ENCODE measurements at regions not wholly inside any gene's neighbourhood (a gene's known extent, or its start where the extent isn't known, plus 50 kb on each side); places are given as distances from the start of the nearest gene placed in this dataset.
"Not testable (repeated sequence)": the region's sequence is repeated elsewhere in the genome, so short reads cannot be mapped to it uniquely, and the experiment has no call there.

DNA sequence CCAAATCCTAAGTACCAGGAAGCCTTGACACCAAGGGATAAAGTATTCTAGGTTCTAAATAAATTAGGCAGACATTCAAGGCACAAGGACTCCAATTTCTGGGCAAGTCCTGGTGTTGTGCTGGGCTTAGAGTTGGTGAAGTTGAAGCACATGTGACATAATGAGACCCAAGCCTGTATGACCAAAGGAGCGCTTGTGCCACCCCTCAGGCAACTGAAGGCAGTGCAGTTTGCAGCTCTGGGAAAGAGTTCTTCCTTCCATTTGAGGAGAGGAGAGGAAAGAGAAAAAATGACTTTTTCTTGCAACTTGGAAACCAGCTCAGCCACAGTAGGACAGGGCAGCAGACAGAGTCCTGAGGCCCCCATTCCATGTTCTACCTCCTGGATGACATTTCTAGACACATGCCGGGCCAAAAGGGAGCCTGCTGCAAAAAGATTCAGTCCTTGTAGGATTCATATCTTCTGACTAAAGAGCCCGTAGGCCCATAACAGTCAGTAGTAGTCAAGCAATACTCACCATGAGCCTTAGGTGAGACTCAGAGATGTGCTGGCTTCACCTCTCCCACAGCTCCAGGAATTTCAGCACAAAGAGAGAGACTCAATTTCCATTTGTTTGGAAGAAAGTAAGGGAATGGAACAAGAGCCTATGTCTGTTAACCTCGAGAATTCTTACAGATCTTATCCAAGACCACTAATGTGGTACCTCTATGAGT is 588.8 kb upstream of the BCHE start:
- WGBS: 91% methylated on average over 4 of the region's 4 CpGs
- Histone ChIP-seq H3K4me1 (no peaks in the 10 kb centered on the region), H3K9me3 (no peaks in the 10 kb centered on the region), H3K27me3 (no peaks in the 10 kb centered on the region), H3K27ac (replicated peaks in 1 of 4) (no peak overlapping the region), H3K4me3 (no peak overlapping the region), H3K36me3 (no peaks in the 10 kb centered on the region)
- DNase-seq (ENCODE audit: extremely low spot score): no peak
- TF ChIP-seq POLR2A (IDR thresholded peaks at IDR 0.05; ENCODE audit: low read depth) (no peak), EP300 (IDR thresholded peaks at IDR 0.05) (no peak), POLR2AphosphoS5 (IDR thresholded peaks at IDR 0.05) (no peak)
- TF ChIP-seq, protein P1, sequence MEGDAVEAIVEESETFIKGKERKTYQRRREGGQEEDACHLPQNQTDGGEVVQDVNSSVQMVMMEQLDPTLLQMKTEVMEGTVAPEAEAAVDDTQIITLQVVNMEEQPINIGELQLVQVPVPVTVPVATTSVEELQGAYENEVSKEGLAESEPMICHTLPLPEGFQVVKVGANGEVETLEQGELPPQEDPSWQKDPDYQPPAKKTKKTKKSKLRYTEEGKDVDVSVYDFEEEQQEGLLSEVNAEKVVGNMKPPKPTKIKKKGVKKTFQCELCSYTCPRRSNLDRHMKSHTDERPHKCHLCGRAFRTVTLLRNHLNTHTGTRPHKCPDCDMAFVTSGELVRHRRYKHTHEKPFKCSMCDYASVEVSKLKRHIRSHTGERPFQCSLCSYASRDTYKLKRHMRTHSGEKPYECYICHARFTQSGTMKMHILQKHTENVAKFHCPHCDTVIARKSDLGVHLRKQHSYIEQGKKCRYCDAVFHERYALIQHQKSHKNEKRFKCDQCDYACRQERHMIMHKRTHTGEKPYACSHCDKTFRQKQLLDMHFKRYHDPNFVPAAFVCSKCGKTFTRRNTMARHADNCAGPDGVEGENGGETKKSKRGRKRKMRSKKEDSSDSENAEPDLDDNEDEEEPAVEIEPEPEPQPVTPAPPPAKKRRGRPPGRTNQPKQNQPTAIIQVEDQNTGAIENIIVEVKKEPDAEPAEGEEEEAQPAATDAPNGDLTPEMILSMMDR (IDR thresholded peaks at IDR 0.05): no peak
- intact Hi-C loops (cut with DNase I): no loop called here

DNA sequence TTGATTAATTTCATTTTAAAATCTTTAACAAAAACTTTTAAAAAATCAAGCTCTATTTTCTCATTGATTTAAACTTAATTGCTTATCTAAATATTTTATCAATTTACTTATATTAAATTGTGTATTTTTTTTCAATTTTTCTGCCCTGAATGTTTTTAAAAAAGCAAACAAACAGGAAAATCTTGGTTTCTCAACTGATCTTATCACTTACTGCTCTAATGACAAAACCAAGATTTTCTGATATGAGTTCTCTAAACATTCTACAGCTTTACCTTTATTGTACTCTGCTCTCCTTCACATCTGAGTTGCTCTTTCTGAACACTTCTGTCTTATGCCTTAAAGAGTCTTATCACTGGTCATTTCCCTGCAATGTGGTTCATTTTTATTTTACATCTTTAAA is 587.8 kb upstream of the BCHE start:
- H3K36me3 ChIP-seq: no peaks in the 10 kb centered on the region
- H3K9me3 ChIP-seq: no peaks in the 10 kb centered on the region
- no peak overlapping the region for H3K27ac ChIP-seq (replicated peaks in 1 of 4)
- H3K4me3 ChIP-seq: no peak overlapping the region
- H3K4me1 ChIP-seq: no peaks in the 10 kb centered on the region
- intact Hi-C loops (cut with DNase I): no loop called here
- no peak for DNase-seq (ENCODE audit: extremely low spot score)
- no peaks in the 10 kb centered on the region for H3K27me3 ChIP-seq
- TF ChIP-seq POLR2AphosphoS5 (IDR thresholded peaks at IDR 0.05) (no peak), EP300 (IDR thresholded peaks at IDR 0.05) (no peak), POLR2A (IDR thresholded peaks at IDR 0.05; ENCODE audit: low read depth) (no peak)
- TF ChIP-seq, protein P1 (IDR thresholded peaks at IDR 0.05): no peak

DNA sequence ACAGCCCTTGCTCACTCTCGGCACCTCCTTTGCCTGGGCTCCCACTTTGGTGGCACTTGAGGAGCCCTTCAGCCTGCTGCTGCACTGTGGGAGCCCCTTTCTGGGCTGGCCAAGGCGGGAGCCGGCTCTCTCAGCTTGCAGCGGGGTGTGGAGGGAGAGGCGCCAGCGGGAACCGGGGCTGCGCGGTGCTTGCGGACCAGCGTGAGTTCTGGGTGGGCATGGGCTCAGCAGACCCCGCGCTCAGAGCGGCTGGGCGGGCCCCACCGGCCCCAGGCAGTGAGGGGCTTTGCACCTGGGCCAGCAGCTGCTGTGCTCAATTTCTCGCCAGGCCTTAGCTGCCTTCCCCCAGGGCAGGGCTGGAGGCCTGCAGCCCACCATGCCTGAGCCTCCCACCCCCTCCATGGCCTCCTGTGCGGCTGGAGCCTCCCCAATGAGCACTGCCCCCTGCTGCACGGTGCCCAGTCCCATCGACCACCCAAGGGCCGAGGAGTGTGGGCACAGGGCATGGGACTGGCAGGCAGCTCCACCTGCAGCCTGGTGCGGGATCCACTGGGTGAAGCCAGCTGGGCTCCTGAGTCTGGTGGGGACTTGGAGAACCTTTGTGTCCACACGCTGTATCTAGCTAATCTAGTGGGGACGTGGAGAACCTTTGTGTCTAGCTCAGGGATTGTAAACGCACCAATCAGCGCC is 586.7 kb upstream of the BCHE start:
- DNase-seq (ENCODE audit: extremely low spot score); H3K27me3 ChIP-seq; H3K9me3 ChIP-seq; intact Hi-C loops (cut with DNase I); H3K4me1 ChIP-seq; H3K36me3 ChIP-seq; H3K27ac ChIP-seq (replicated peaks in 1 of 4); H3K4me3 ChIP-seq: not testable (repeated sequence)
- 98% methylated on average over 9 of the region's 26 CpGs for WGBS

DNA sequence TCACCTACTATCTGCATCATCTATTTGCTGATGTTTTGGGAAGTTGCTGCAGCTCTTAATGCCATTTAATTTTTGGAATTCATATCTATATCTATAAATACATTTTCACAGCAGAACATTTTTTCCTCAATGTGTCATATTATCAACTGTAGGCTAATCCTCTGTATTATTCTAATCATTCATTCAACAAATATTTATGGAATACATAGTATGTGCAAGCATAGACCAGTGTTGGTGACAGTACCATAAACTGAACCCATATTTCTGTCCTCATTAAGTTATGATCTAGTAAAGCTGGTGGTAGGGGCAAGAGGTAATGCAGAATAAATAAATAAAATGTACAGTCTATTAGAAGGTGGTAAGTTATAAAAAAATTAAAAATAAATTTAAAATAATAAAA is 585.3 kb upstream of the BCHE start:
- no peaks in the 10 kb centered on the region for H3K27me3 ChIP-seq
- no peak overlapping the region for H3K27ac ChIP-seq (replicated peaks in 1 of 4)
- no peaks in the 10 kb centered on the region for H3K4me1 ChIP-seq
- H3K36me3 ChIP-seq: no peaks in the 10 kb centered on the region
- no peak for DNase-seq (ENCODE audit: extremely low spot score)
- TF ChIP-seq, protein P1 (IDR thresholded peaks at IDR 0.05): no peak
- TF ChIP-seq POLR2A (IDR thresholded peaks at IDR 0.05; ENCODE audit: low read depth) (no peak), POLR2AphosphoS5 (IDR thresholded peaks at IDR 0.05) (no peak), EP300 (IDR thresholded peaks at IDR 0.05) (no peak)
- intact Hi-C loops (cut with DNase I): no loop called here
- no peak overlapping the region for H3K4me3 ChIP-seq
- H3K9me3 ChIP-seq: no peaks in the 10 kb centered on the region

DNA sequence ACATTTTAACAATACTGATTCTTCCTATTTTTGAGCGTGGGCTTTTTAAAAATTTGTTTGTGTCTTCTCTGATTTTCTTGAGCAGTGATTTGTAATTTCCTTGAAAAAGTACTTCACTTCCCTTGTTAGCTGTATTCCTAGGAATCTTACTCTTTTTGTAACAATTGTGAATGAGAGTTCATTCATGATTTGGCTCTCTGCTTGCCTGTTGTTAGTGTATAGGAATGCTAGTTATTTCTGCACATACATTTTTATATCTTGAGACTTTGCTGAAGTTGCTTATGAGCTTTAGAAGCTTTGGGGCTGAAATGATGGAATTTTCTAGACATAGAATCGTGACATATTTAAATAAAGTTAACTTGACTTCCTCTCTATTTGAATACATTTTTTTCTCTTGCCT is 582.8 kb upstream of the BCHE start:
- Histone ChIP-seq H3K36me3 (no peaks in the 10 kb centered on the region), H3K4me1 (no peaks in the 10 kb centered on the region), H3K4me3 (no peak overlapping the region), H3K27ac (replicated peaks in 1 of 4) (no peak overlapping the region), H3K9me3 (no peaks in the 10 kb centered on the region), H3K27me3 (no peaks in the 10 kb centered on the region)
- DNase-seq (ENCODE audit: extremely low spot score): no peak
- WGBS: 84% methylated on average over 2 of the region's 2 CpGs
- intact Hi-C loops (cut with DNase I): no loop called here
- no peak for TF ChIP-seq POLR2A (IDR thresholded peaks at IDR 0.05; ENCODE audit: low read depth)
- TF ChIP-seq POLR2AphosphoS5 (IDR thresholded peaks at IDR 0.05): no peak
- TF ChIP-seq, protein P1 (IDR thresholded peaks at IDR 0.05): no peak
- no peak for TF ChIP-seq EP300 (IDR thresholded peaks at IDR 0.05)

Measured in esophagus muscularis mucosa (tissue), 4 donors.